ENCODE measurements at regions not wholly inside any gene's neighbourhood (a gene's known extent, or its start where the extent isn't known, plus 50 kb on each side); places are given as distances from the start of the nearest gene placed in this dataset.

DNA sequence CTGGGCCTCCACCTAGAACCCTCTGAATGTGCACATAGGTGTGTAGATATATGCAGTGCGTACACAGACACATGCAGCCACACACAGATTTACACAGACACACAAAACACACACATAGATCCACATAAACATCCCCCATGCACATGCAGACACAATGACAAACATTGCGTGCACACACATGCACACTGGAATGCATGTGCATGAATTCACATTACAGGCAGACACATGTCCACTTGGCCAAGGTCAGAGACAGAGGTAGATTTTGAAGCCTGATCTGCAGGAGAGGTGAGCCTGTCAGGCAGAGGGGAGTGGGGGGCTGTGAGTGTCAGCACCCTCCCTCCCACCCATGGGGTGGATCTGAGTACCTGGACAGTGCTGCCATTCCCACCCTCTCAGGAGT, 338.5 kb downstream of the PTPRU start:
- Mint-ChIP-seq H3K27ac (no peak overlapping the region), H3K4me3 (no peak overlapping the region), H3K4me1 (peaks cover 2% of the 10 kb centered on the region), H3K9me3 (no peaks in the 10 kb centered on the region), H3K36me3 (ENCODE audit: low read depth) (no peaks in the 10 kb centered on the region), H3K27me3 (no peaks in the 10 kb centered on the region)
- CTCF ChIA-PET, result no interaction called here
- POLR2A ChIA-PET, result no interaction called here
- no peak for DNase-seq

DNA sequence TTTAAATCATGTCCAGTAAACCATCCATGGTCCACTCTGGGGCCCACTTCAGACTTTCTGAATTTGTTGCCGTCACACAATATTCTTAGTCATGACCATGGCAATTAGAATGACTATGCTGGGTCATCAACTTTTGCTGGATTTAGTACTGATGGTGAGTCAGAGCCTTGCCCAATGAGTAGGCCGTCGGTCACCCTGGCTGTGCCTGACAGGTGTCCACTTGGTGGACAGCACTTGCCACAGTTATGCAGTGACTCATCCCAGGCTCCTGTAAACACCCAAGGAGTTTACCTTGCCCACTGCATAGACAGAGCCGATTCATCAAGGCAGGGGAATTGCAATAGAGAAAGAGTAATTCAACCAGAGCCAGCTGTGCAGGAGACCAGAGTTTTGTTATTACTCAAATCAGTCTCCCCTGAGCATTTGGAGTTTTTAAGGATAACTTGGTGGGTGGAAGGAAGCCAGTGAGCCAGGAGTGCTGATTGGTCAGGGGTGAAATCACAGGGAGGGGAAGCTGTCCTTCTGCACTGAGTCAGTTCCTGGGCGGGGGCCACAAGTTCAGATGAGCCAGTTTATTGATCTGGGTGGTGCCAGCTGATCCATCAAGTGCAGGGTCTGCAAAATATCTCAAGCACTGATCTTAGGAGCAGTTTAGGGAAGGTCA, 333.8 kb downstream of the PTPRU start:
- CTCF ChIA-PET, result no interaction called here
- no peaks in the 10 kb centered on the region for H3K36me3 Mint-ChIP-seq (ENCODE audit: low read depth)
- H3K4me3 Mint-ChIP-seq, result no peak overlapping the region
- H3K4me1 Mint-ChIP-seq, result peaks cover 2% of the 10 kb centered on the region
- H3K27me3 Mint-ChIP-seq, result no peaks in the 10 kb centered on the region
- peaks cover 21% of the 10 kb centered on the region for H3K9me3 Mint-ChIP-seq
- no peak for DNase-seq
- no peak overlapping the region for H3K27ac Mint-ChIP-seq
- POLR2A ChIA-PET, result no interaction called here

GRCh38 chr1:29567257-29567656, 330.9 kb downstream of the PTPRU start:
- no peak overlapping the region for H3K4me3 Mint-ChIP-seq
- no peaks in the 10 kb centered on the region for H3K27me3 Mint-ChIP-seq
- H3K36me3 Mint-ChIP-seq (ENCODE audit: low read depth), result peaks cover 3% of the 10 kb centered on the region
- no peak for DNase-seq
- H3K4me1 Mint-ChIP-seq, result peaks cover 8% of the 10 kb centered on the region
- no peak overlapping the region for H3K27ac Mint-ChIP-seq
- POLR2A ChIA-PET, result no interaction called here
- peaks cover 45% of the 10 kb centered on the region for H3K9me3 Mint-ChIP-seq
- CTCF ChIA-PET, result no interaction called here

GRCh38 chr1:29565490-29565889, 329.2 kb downstream of the PTPRU start:
- CTCF ChIA-PET, result no interaction called here
- DNase-seq, result no peak
- H3K27me3 Mint-ChIP-seq, result no peaks in the 10 kb centered on the region
- POLR2A ChIA-PET, result no interaction called here
- H3K4me3 Mint-ChIP-seq, result no peak overlapping the region
- H3K27ac Mint-ChIP-seq, result no peak overlapping the region
- H3K9me3 Mint-ChIP-seq, result peaks cover 47% of the 10 kb centered on the region
- H3K36me3 Mint-ChIP-seq (ENCODE audit: low read depth), result peaks cover 3% of the 10 kb centered on the region
- peaks cover 8% of the 10 kb centered on the region for H3K4me1 Mint-ChIP-seq

- H3K4me1 Mint-ChIP-seq, result peaks cover 6% of the 10 kb centered on the region
- no peak for DNase-seq
- peaks cover 47% of the 10 kb centered on the region for H3K9me3 Mint-ChIP-seq
- H3K27ac Mint-ChIP-seq, result no peak overlapping the region
- H3K36me3 Mint-ChIP-seq (ENCODE audit: low read depth), result peaks cover 3% of the 10 kb centered on the region
- no peaks in the 10 kb centered on the region for H3K27me3 Mint-ChIP-seq
- ChIA-PET POLR2A (no interaction called here), CTCF (no interaction called here)
- no peak overlapping the region for H3K4me3 Mint-ChIP-seq
Observed at GRCh38 chr1:29563571-29563970, 327.2 kb downstream of the PTPRU start.

DNA sequence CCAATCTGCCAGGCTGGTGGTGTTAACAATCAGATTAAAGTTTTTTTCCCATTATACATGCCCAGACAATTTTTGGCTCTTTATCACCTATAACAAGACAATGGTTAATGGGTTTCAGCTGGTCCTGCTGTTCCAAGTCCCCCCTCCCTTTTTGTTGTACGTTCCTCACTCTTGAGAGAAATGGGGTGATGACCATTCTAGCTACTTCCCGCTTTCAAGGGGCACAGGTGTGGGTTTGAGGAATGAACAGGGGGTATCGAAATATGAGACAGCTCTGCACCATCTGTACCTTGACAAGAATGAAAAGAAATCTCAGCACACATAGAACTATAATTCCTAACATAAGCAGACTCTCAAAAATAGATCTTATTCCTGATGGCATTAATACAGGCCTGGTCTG, 326.8 kb downstream of the PTPRU start:
- no peak overlapping the region for H3K27ac Mint-ChIP-seq

DNA sequence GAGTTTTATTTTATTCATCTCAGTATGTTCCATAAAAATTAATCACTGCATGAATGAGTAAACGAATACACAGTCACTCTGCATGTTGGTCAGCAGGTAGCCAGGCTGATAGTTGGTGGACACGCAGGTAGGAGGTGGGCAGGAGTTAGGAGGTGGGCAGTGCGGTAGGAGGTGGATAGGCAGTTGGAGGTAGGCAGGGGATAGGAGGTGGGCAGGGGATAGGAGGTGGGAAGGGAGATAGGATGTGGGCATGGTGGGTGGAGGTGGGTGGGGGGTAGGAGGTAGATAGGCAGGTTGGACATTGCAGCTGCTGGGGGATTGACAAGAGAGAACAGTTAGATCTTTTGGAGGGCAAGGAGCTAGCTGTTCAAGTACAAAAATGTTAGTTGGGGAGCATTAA, 322.7 kb downstream of the PTPRU start:
- H3K4me1 Mint-ChIP-seq, result peaks cover 9% of the 10 kb centered on the region
- H3K27ac Mint-ChIP-seq, result no peak overlapping the region
- POLR2A ChIA-PET, result no interaction called here
- peaks cover 3% of the 10 kb centered on the region for H3K36me3 Mint-ChIP-seq (ENCODE audit: low read depth)
- DNase-seq, result no peak
- CTCF ChIA-PET, result no interaction called here
- H3K9me3 Mint-ChIP-seq, result peaks cover 17% of the 10 kb centered on the region
- H3K4me3 Mint-ChIP-seq, result no peak overlapping the region
- no peaks in the 10 kb centered on the region for H3K27me3 Mint-ChIP-seq

More for the DNA sequence above, 326.8 kb downstream of the PTPRU start:
- Mint-ChIP-seq H3K27me3 (no peaks in the 10 kb centered on the region), H3K4me3 (no peak overlapping the region), H3K36me3 (ENCODE audit: low read depth) (peaks cover 3% of the 10 kb centered on the region), H3K9me3 (peaks cover 44% of the 10 kb centered on the region), H3K4me1 (peaks cover 6% of the 10 kb centered on the region)
- DNase-seq, result no peak
- ChIA-PET POLR2A (no interaction called here), CTCF (no interaction called here)

GRCh38 chr1:29557701-29558600, 321.6 kb downstream of the PTPRU start:
- peaks cover 4% of the 10 kb centered on the region for H3K4me1 Mint-ChIP-seq
- CTCF ChIA-PET, result no interaction called here
- no peak overlapping the region for H3K27ac Mint-ChIP-seq
- POLR2A ChIA-PET, result no interaction called here
- H3K4me3 Mint-ChIP-seq, result no peak overlapping the region
- H3K36me3 Mint-ChIP-seq (ENCODE audit: low read depth), result peaks cover 3% of the 10 kb centered on the region
- no peaks in the 10 kb centered on the region for H3K27me3 Mint-ChIP-seq
- DNase-seq, result no peak
- peaks cover 9% of the 10 kb centered on the region for H3K9me3 Mint-ChIP-seq

DNA sequence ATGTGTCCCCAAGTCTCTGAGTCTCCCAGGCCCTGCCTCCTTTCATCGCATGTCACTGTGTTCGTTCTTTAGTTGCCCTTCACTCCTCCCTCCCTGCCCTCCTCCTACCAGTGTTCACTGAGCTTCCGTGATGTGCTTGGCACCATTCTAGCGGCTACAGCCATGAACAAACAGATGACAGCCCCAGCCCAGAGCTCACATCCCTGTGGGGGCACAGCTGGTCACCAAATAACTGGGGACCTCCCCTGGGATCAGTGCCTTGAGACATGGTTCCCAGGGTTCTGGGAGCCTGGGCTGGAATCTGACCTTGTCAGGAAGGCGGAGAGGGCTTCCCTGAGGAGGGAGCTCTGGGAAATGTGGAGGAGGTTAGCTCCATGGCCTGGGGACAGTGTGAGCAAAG, 320.7 kb downstream of the PTPRU start:
- POLR2A ChIA-PET, result no interaction called here
- Mint-ChIP-seq H3K4me1 (peaks cover 3% of the 10 kb centered on the region), H3K4me3 (no peak overlapping the region), H3K27ac (no peak overlapping the region), H3K9me3 (no peaks in the 10 kb centered on the region), H3K27me3 (no peaks in the 10 kb centered on the region), H3K36me3 (ENCODE audit: low read depth) (no peaks in the 10 kb centered on the region)
- no peak for DNase-seq
- CTCF ChIA-PET, result no interaction called here

DNA sequence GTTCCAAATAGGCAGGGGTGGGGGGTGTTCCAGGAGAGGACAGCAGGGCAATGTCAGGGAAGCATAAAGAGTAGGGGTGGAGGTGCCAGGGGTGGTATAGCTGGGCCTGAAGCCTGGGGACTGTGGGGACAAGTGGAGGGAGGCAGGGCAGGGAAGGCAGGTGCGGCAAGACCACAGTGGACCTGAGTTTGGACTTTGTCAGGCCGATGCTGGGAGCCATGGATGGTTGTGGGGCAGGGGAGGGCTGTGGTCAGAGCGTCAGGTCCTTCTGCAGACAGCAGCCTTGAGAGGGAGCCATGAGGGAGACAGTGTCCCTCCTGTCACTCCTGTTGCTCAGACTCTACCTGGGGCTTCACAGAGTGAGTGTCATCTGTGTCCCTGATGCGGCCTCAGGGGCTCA, 320.3 kb downstream of the PTPRU start:
- no peaks in the 10 kb centered on the region for H3K9me3 Mint-ChIP-seq
- ChIA-PET CTCF (no interaction called here), POLR2A (no interaction called here)

DNA sequence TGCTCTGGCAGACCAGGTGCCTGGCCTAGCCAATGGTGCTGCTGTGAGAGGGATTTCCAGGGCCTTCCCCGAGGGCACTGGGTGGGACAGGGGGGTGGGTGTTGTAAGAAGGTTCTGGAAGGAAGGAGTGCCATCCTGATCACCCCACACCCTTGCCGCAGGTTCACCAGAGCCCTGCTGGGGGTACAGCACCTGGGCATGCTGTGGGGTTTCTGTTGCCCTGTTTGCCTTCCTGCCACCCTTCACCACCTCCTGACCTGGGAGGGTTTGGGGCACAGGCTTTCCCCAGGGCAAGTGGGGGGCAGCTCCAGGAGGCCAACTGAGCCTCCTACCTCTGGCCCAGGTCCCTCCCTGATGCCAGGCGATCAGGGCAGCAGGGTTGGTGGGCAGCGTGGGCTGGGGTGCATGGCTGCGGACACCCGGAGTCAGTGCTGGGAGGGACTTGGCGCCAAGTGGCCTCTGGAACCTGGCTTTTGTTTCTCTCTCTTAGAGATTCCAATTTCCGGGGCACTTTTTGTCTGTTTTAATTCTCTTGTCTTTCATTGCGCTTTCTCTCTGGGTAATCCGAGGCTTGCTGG, 318.8 kb downstream of the PTPRU start:
- H3K4me3 Mint-ChIP-seq, result no peak overlapping the region
- H3K27ac Mint-ChIP-seq, result no peak overlapping the region
- no peak for DNase-seq
- H3K4me1 Mint-ChIP-seq, result peaks cover 3% of the 10 kb centered on the region
- ChIA-PET POLR2A (no interaction called here), CTCF (no interaction called here)
- H3K9me3 Mint-ChIP-seq, result no peaks in the 10 kb centered on the region
- H3K27me3 Mint-ChIP-seq, result no peaks in the 10 kb centered on the region
- H3K36me3 Mint-ChIP-seq (ENCODE audit: low read depth), result no peaks in the 10 kb centered on the region

More for the DNA sequence above, 320.3 kb downstream of the PTPRU start:
- H3K4me3 Mint-ChIP-seq, result no peak overlapping the region
- DNase-seq, result no peak
- no peaks in the 10 kb centered on the region for H3K27me3 Mint-ChIP-seq
- H3K4me1 Mint-ChIP-seq, result peaks cover 3% of the 10 kb centered on the region
- no peak overlapping the region for H3K27ac Mint-ChIP-seq
- no peaks in the 10 kb centered on the region for H3K36me3 Mint-ChIP-seq (ENCODE audit: low read depth)

DNA sequence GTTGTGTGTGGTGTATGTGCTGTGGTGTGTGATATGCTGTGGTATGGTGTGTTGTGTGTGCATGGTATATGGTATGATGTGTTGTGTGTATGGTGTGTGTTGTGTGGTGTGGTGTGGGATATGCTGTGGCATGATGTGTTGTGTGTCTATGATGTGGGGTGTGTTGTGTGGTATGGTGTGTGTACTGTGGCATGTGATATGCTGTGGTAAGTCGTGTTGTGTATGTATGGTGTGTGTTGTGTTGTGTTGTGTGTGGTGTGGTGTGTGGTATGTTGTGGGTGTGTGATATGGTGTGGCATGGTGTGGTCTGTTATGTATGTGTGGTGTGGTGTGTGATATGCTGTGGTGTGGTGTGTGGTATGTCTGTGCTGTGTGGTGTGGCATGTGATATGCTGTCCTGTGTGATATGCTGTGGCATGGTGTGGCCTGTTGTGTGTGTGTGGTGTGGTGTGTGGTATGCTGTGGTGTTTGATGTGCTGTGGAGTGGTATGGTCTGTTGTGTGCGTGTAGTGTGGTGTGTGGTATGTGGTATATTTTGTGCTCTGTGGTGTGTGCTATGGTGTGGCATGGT, 318.0 kb downstream of the PTPRU start:
- DNase-seq, result no peak
- CTCF ChIA-PET, result no interaction called here
- Mint-ChIP-seq H3K4me1 (peaks cover 3% of the 10 kb centered on the region), H3K36me3 (ENCODE audit: low read depth) (no peaks in the 10 kb centered on the region), H3K9me3 (no peaks in the 10 kb centered on the region), H3K27me3 (no peaks in the 10 kb centered on the region), H3K27ac (no peak overlapping the region), H3K4me3 (no peak overlapping the region)
- POLR2A ChIA-PET, result no interaction called here

DNA sequence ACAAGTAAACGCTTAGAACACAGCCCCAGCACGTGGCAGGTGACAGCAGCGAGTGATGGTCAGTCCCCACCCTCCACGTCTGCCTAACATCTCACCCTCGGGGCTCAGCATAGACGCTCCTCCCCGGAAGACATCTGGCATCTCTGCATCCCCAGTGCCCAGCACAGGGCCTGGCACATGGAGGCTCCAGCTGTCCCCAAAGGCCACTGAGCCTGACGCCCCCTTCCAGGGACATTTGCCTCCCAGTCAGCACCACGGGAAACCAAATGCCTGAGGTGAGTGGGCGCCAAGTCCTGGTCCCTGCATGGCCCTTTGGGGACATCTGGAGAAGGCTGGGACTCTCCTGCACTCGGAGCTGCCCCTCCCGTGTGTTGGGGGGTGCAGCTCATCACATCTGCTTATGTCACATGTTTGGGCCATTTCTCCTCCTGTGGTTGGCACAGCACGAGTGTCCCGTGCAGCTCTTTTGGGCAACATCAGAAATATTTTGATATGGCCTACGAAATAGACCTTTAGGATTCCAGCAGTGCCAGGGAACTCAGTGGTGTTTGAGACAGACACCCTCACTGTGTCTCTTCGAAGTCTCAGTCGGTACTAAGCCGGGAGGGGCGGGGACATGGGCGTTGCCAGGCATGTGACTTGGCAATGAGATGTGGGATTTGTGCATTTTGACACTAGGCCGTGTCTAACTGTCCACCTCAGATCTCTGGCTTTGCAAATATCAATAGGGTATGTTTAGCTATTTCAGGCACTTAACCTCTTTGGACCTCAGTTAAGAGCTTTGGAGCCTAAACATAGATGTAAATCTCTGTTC, 315.0 kb downstream of the PTPRU start:
- no peak overlapping the region for H3K27ac Mint-ChIP-seq
- H3K4me1 Mint-ChIP-seq, result peaks cover 3% of the 10 kb centered on the region

More for the DNA sequence above, 315.0 kb downstream of the PTPRU start:
- ChIA-PET CTCF (no interaction called here), POLR2A (no interaction called here)
- Mint-ChIP-seq H3K36me3 (ENCODE audit: low read depth) (no peaks in the 10 kb centered on the region), H3K4me3 (no peak overlapping the region), H3K27me3 (no peaks in the 10 kb centered on the region), H3K9me3 (no peaks in the 10 kb centered on the region)
- DNase-seq, result no peak
